A673 (cell line): ENCODE measurements at regions not wholly inside any gene's neighbourhood (a gene's known extent, or its start where the extent isn't known, plus 50 kb on each side); places are given as distances from the start of the nearest gene placed in this dataset.
"Not testable (repeated sequence)": the region's sequence is repeated elsewhere in the genome, so short reads cannot be mapped to it uniquely, and the experiment has no call there.

Experiments
- BruUV-seq: library from RNA; stranded (reverse); fragments of 400-500 nt; replicated peaks from 2 replicates; lab custom pipeline; 2021; lab: Mats Ljungman, UMichigan
- CTCF ChIA-PET: fragments of 300-600 bp; sonication (Branson Sonifier 250); formaldehyde crosslinking; loops from one replicate; lab custom pipeline; 2022; ENCODE audit warnings: antibody characterized with exemption; lab: Charles Lee
- POLR2A ChIA-PET: fragments of 300-600 bp; sonication (Branson Sonifier 250); formaldehyde crosslinking; loops from one replicate; lab custom pipeline; 2022; ENCODE audit warnings: antibody characterized with exemption; ENCODE audit not compliant: low non-redundant PET; lab: Charles Lee
- DNase-seq: peaks from one replicate; pipeline ENCODE4 v3.0.0-alpha.2; 2015; ENCODE audit warnings: low spot score
- H3K27ac ChIP-seq: fragments of 200-600 bp; sonication (generic); 2 replicates; pipeline ENCODE4 v1.5.1; 2016; ENCODE audit warnings: mixed run types, low read depth, mild to moderate bottlenecking, mixed read lengths, antibody characterized with exemption, low read length; ENCODE audit not compliant: poor library complexity, severe bottlenecking
- H3K27me3 ChIP-seq: fragments of 200-600 bp; sonication (generic); replicated peaks from 2 replicates; pipeline ENCODE4 v1.6.1; 2017; ENCODE audit warnings: mixed run types, low read depth, mild to moderate bottlenecking, mixed read lengths, antibody characterized with exemption, low read length; ENCODE audit not compliant: insufficient read depth, poor library complexity
- H3K36me3 ChIP-seq: fragments of 200-600 bp; sonication (generic); 2 replicates; pipeline ENCODE4 v1.6.1; 2016; ENCODE audit warnings: mixed run types, mild to moderate bottlenecking, mixed read lengths, antibody characterized with exemption, low read length; ENCODE audit not compliant: insufficient read depth, poor library complexity, severe bottlenecking
- H3K4me1 ChIP-seq: fragments of 200-600 bp; sonication (generic); 2 replicates; pipeline ENCODE4 v1.6.1; 2017; ENCODE audit warnings: mixed run types, mild to moderate bottlenecking, mixed read lengths, antibody characterized with exemption, low read length; ENCODE audit not compliant: insufficient read depth, poor library complexity, severe bottlenecking
- H3K4me3 ChIP-seq: fragments of 200-600 bp; sonication (generic); 2 replicates; pipeline ENCODE4 v1.5.1; 2016; ENCODE audit warnings: low read depth, mixed run types, mild to moderate bottlenecking, mixed read lengths, low read length; ENCODE audit not compliant: poor library complexity, severe bottlenecking
- H3K9me3 ChIP-seq: fragments of 200-600 bp; sonication (generic); 2 replicates; pipeline ENCODE4 v1.6.1; 2016; ENCODE audit warnings: mixed run types, low read depth, mild to moderate bottlenecking, mixed read lengths, antibody characterized with exemption, low read length; ENCODE audit not compliant: poor library complexity, severe bottlenecking
- CTCF ChIP-seq: fragments of 300-800, 200-600 bp; sonication (generic); conservative IDR thresholded peaks from 2 replicates; pipeline ENCODE4 v1.5.1; 2017; ENCODE audit warnings: low read depth, mild to moderate bottlenecking, antibody characterized with exemption, low read length, moderate library complexity, mixed read lengths
- EZH2 ChIP-seq: fragments of 200-600 bp; sonication (generic); IDR thresholded peaks from 2 replicates; pipeline ENCODE4 v1.6.1; 2017; ENCODE audit warnings: borderline replicate concordance, low read depth, mild to moderate bottlenecking, mixed read lengths, antibody characterized with exemption, low read length; ENCODE audit not compliant: poor library complexity, severe bottlenecking
- intact Hi-C: fragments of 100-400 bp; cut with micrococcal nuclease; formaldehyde crosslinking; loops from one replicate; pipeline ENCODE4 v1.10.0; 2022; ENCODE audit not compliant: unreplicated experiment

GRCh38 chr5:163163858-163164257, 273.5 kb upstream of the CCNG1 start:
- H3K4me3 ChIP-seq: no peak overlapping the region
- CTCF ChIA-PET: no interaction called here

GRCh38 chr5:163165277-163165676, 272.1 kb upstream of the CCNG1 start:
- TF ChIP-seq EZH2 (no peak), CTCF (no peak)
- H3K27me3 ChIP-seq: no peaks in the 10 kb centered on the region
- H3K4me3 ChIP-seq: no peak overlapping the region
- ChIA-PET CTCF (no interaction called here), POLR2A (no interaction called here)
- H3K4me1 ChIP-seq: no peaks in the 10 kb centered on the region
- intact Hi-C loops: no loop called here
- H3K9me3 ChIP-seq: no peaks in the 10 kb centered on the region
- no peak for DNase-seq
- BruUV-seq: no TSS peak
- H3K36me3 ChIP-seq: no peaks in the 10 kb centered on the region
- H3K27ac ChIP-seq: no peak overlapping the region

More at GRCh38 chr5:163163858-163164257, 273.5 kb upstream of the CCNG1 start:
- Histone ChIP-seq H3K9me3 (no peaks in the 10 kb centered on the region), H3K27me3 (no peaks in the 10 kb centered on the region), H3K4me1 (no peaks in the 10 kb centered on the region), H3K27ac (no peak overlapping the region), H3K36me3 (no peaks in the 10 kb centered on the region)
- intact Hi-C loops: no loop called here
- no peak for TF ChIP-seq CTCF
- no peak for TF ChIP-seq EZH2
- DNase-seq: peak; percentile 5
- BruUV-seq: no TSS peak
- POLR2A ChIA-PET: no interaction called here

- intact Hi-C loops, H3K27ac ChIP-seq, CTCF ChIA-PET, H3K9me3 ChIP-seq, BruUV-seq, DNase-seq, H3K4me1 ChIP-seq, POLR2A ChIA-PET, H3K27me3 ChIP-seq, H3K4me3 ChIP-seq, H3K36me3 ChIP-seq: not testable (repeated sequence)
These were observed 267.2 kb upstream of the CCNG1 start for GRCh38 chr5:163170161-163170560.

- TF ChIP-seq EZH2 (no peak), CTCF (no peak)
- Histone ChIP-seq H3K4me3 (no peak overlapping the region), H3K27ac (no peak overlapping the region), H3K27me3 (no peaks in the 10 kb centered on the region), H3K36me3 (no peaks in the 10 kb centered on the region), H3K9me3 (no peaks in the 10 kb centered on the region), H3K4me1 (no peaks in the 10 kb centered on the region)
- CTCF ChIA-PET: no interaction called here
- no peak for DNase-seq
- POLR2A ChIA-PET: no interaction called here
- no TSS peak for BruUV-seq
- intact Hi-C loops: no loop called here
These were observed 264.7 kb upstream of the CCNG1 start for GRCh38 chr5:163172540-163173338.
